GM19452 (cell line): ENCODE measurements at regions not wholly inside any gene's neighbourhood (a gene's known extent, or its start where the extent isn't known, plus 50 kb on each side); places are given as distances from the start of the nearest gene placed in this dataset.

Source experiments
- ATAC-seq: cut with Tn5 transposase; IDR thresholded peaks from one replicate; pipeline ENCODE4 v1.9.1; 2021; ENCODE audit not compliant: unreplicated experiment

DNA sequence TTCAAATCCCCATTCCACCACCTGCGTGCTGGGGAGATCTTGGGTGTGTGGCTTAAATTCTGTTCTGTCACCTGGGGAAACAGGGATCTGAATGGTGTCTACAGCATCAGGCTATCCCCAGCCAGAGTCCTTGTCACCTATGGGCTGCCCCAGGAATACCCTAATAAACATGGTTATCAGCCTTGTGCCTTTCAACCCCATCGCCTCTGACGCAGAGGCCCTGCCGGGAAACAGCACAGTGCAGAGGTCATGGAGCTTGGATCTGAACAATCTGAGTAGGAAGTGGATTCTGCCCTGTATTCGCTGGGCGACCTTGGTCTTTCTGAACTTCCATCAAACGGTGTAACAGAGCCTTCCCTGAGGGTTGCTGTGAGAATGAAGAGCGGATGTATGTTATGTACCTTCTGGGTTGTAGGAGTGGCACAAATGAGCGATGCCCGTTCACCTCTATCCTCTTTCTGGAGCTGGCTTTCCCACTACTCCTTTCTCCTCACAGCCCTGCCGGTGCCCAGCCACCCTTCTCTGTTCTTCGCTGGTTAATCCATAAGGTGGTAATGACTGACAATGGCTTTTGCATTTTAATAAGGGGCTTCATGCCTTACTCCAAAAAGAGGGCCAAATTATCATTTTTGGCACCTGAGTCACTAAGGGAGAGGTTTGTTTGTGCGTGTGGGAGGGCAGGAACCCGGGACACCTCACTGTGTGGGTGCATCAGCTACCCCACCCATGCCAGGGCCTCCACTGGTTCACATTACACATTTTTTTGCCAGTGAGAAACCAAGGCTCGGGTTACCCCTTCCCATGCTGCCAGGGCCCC lies 256.5 kb downstream of the MYCN start:
- ATAC-seq = no peak

DNA sequence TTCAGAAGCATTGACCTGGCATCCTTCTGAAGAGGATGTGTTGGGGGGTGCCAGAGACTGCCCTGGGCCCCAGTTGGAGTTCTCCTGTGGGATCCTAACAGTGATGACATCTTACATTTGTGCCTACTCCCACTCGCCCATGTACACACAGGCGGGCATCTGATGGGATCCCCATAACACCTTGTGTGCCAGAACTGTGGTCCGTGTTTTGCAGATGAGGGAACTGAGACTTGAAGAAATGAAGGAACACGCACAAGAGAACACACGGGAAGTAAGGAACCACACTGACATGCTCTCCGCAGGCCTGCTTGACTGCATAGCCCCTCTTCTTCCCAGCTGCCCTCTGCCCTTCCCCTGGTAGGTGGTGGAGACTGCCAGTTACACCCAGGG lies 255.3 kb downstream of the MYCN start:
- no peak for ATAC-seq

DNA sequence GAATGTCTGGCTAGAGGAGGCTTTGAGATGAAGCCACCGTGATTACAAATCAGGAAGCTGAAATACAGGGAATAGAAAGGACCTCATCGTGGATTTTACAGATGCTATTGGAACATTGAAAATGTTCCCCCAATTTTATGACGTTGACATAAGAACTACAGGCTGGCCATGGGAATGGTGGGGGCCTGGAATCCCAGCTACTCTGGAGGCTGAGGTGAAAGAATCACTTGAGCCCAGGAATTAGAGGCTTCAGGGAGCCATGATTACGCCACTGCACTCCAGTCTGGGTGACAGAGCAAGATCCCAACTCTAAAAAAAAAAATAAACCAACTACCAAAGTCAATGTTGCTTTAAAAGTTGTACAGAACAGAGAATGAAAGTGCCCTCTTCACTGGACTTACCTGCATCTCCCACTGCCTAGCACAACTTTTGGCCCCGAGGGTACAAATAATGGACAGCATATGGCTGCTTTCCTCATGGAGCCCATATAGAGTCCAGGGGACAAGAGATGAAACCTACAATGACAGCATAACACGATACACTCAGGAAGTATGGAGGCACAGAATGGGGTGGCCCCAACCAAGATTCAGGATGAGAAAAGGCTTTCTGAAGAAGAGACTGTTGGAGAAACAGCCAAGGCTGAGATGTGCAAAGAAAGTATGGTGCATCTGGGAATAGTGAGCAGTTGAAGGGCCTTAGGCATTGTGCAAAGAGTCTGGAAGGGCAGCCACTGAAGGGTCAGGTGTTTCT lies 254.8 kb downstream of the MYCN start:
- ATAC-seq = no peak

DNA sequence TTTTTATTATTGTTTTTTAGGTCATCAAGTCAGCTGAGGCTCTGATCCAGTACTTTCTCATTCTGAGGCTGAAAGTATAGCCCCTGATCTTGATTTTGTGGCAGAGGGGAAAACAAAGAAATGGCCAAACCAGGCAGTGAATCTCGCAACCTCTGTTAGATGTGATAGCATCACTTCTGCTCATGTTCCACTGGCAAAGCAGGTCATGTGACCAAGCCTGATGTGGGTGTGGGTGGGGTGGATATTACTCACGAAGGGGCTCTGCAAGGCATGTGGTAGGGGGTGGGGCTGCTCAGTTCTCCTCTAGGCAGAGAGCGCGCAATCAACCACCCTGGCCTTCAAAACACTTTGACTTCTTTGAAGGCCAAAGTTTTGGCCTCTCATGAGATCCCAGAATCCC lies 254.2 kb downstream of the MYCN start:
- no peak for ATAC-seq

DNA sequence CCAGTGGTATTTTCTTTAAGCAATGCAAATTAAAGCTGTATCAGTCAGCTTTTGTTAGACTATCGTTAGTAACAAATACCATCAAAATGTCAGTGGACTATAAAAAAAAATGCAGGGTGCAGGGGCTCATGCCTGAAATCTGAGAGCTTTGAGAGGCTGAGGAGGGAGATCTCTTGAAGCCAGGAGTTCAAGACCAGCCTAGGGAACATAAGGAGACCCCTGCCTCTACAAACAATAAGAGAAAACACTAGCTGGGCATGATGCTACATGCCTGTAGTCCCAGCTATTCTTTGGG lies 253.7 kb downstream of the MYCN start:
- no peak for ATAC-seq

DNA sequence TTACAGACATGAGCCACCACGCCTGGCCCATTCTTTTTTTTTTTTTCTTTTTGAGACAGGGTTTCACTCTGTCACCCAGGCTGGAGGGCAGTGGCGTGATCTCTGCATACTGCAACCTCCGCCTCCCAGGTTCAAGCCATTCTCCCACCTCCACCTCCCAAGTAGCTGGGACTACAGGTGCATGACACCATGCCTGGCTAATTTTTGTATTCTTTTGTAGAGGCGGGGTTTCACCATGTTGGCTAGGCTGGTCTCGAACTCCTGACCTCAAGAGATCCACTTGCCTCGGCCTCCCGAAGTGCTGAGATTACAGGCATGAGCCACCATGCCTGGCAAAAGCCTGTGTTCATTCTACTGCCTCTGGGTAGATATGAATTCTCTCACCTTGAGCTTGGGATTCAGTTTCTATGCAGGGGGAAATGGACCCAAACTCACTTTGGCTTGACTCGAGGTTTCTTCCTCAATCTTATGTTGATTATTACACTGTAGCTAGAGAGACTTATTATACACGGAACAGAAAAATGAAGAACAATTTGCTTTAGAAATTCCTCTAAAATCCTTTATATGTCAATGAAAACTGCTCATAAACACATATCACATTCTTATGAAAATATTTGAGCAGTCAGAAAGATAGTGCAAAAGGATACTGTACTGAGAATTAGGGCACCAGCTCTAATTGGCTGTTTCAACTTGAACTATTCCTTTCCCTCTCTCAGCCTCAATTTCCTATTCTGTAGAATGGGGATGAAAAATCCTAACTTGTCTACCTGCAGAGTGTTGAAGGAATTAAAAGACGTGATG lies 252.3 kb downstream of the MYCN start:
- no peak for ATAC-seq

DNA sequence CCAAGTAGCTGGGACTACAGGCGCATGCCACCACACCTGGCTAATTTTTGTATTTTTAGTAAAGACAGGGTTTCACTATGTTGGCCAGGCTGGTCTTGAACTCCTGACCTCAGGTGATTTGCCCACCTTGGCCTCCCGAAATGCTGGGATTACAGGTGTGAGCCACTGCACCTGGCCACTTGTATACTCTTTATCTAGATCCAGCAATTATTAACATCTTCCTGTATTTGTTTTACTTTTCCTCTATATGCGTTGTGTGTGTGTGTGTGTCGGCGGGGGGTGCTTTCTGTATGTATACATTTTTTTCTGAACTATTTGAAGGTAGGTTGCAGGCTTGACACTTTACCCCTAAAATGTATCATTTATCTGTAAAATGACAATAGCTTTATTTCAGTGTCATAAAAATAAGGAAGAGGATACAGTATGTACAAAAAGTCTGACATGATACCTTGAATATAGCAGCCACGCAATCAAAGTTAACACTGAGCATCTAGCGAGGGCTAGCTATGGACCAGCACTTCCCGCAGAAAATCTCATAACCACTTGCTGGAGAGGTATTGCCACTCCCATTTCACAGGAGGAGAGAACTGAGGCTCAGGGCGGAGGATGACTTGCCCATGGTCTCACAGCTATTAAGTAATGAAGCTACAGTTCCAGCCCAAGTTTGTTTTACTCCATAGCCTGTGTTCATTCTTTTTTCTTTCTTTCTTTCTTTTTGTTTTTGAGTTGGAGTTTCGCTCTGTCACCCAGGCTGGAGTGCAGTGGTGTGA lies 251.3 kb downstream of the MYCN start:
- ATAC-seq = no peak

DNA sequence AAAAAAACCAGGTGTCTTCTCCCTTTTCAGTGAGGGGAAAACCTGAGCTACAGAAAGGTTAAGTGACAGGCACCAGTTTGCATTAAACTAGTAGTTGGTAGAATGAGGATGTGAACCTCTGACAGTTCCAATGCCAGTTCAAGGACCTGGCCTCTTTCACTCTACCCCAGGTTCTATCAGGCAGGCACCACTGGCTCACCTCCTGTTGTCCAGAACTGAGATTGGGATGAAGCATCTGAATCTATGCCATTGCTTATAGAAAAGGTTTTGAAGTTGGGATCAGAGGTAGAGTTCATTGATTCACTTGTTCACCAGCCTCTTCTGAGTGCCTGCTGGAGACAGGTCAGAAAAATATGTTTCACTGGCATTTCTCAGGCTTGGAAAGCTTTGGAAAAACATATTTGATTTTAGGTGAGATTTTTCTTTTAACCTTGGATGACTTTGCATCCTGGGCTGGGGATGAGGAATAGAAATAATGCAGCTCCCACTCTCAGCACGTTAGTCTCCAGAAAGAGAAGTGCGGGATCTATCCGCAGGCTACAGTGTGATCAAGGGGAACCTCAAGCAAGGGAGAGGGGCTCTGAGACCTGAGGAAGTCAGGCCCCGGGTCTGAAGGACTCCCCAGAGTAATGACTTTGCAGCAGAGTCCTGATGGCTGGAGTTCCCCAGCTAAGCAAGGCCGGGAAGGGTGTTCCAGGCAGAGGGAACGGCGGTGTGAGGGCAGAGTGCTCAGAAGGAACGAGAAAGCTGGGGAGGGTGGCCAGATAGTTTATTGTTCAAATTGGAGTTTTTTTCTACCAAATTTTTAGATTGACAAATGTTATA lies 250.3 kb downstream of the MYCN start:
- no peak for ATAC-seq

DNA sequence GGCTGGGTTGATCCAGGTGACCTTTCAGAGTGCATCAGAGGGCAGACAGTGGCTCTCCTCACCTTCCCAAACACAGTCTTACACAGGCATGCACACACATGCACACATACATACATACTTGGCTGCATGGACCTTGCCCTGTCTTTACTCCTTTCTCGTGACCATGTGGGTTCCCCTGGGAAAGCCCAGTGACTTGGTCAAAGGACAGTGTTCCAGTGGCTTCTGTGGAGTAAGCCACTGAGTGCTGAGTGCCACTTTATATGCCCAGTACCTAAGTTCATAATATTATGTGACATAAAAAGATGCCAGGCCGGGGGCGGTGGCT lies 249.4 kb downstream of the MYCN start:
- ATAC-seq = no peak

DNA sequence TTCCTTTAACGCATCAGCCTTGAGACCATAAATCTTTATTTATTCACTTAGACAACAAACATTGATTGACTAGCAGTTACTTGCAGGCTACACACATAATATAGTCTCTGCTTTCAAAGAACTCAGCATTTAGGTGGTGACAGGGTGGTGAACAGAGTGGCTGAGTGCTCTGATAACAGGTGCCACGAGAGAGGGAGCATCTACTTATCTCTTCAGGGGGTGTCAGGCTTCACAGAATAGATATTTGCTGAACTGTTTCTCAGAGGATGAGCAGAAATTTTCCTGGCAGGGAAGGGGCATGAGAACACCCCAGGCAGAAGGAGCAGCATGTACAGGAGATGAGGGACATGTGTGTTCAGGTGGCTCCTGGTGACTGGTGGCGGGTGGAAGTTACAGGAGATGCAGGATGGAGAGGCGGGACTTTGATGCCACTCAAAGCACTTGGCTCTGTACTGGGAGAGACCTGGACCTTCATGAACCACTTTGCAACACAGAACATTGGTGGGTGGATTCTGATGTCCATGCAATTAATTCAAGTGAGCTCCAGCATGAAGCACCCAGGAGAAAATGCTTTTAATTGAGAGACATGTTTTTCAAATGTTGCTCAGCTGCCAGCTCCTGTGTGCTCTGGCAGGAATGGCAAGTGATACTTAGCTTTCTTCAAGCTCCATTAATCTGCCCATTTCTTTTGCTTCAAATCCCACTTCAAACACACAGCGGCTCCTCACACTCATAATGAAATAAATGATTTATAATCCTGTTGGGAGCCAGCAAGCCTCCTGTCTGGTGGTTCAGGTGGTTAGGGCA lies 248.9 kb downstream of the MYCN start:
- no peak for ATAC-seq

DNA sequence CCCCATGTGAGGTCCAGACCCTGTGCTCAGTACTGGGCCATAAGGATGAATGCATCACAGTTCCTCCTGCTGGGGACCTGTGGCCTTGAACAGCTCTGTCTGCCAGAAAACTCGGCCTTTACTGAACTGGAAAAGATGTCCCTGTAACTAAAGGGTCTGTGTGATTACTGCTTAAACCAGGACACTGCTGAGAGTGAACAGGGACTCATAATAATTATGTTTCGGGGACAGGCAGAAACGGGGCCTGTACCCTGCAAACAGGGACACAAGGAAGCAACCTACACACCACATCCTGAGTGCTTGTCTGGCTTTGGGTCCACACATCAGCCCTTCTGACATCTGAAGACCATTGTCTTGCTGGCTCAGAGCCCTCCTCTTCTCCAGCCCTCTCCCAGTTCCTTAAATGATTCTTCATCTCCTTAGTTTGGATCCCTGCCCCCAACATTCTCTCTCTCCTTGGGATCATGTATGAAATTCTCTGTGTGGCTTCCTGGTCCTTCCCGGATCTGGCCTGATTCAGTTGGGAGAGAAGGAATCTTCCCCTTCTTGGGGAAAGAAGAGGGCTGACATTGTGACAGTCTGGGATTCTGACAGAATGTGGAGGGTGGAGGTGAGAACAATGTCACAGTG lies 248.0 kb downstream of the MYCN start:
- ATAC-seq = no peak

DNA sequence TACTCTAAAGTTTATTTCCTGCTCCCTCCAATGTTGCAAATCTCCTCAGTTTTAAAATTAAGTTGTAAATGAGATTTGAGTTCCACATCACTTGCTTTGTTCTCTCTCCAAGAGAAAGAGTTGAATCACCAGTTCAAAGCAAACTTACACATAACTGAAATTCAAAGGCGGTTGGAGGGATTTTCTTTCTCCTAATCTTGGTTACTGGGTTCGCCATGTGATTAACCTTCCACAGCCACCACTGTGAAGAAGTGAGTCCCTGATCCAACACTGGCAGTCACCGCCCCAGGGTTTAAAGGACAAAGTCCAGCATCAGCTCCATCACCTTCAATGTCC lies 247.1 kb downstream of the MYCN start:
- ATAC-seq = no peak

DNA sequence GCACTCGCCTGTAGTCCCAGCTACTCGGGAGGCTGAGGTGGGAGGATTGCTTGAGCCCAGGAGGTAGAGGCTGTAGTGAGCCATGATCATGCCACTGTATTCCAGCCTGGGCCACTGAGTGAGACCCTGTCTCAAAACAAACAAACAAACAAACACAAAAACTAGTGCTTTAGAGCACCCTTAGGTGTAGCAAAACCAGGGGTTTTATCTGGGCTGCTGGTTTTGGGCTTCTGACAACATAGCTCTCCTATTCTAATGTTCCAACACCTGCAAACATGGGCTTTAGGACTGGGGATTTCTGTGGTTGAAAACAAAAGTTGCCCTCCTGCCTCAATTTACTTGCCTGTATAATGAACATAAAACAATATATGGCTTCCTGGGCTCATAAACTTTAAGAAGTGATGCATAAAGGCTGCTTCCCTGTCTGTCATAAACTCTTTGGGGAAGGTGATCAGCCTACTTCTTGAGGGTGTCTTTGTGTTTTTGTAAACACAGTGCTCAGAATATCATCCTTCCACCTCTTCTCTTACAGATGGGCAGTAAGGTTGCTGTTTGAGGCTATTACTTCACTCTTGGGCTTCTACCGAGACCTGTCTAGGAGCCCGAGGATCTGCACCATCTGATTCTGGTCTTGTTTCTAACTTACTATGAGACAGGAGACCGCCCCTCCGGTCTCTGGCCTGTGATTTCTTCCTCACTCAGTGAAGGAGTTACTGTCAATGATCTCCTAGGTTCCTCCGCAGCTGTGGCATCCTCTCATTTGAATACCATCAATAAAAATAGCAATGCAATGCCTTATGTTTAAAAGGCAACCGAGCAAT lies 246.5 kb downstream of the MYCN start:
- ATAC-seq = no peak

DNA sequence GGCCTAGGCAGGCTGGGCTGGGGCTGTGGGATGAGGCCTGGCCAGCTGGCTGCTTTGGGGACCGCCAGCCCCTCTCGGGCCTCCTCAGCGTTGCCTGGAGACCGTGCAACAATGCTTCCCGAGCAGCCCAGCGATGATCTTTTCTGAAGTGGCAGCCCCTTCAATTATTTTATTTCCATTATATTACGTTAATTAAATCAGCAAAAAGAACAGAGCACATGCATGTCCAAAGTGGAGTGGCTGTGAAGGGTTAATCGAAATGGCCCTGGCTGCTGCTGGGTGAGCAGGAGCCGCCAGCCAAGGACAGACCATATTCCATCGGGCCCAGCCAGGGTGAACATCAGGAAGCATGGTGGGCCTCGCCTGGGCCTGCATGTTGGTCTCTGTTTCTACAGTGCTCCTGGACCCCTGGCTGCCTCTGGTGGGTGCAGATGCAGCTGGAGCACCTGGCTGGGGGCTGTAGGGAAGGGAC lies 245.5 kb downstream of the MYCN start:
- ATAC-seq = no peak

DNA sequence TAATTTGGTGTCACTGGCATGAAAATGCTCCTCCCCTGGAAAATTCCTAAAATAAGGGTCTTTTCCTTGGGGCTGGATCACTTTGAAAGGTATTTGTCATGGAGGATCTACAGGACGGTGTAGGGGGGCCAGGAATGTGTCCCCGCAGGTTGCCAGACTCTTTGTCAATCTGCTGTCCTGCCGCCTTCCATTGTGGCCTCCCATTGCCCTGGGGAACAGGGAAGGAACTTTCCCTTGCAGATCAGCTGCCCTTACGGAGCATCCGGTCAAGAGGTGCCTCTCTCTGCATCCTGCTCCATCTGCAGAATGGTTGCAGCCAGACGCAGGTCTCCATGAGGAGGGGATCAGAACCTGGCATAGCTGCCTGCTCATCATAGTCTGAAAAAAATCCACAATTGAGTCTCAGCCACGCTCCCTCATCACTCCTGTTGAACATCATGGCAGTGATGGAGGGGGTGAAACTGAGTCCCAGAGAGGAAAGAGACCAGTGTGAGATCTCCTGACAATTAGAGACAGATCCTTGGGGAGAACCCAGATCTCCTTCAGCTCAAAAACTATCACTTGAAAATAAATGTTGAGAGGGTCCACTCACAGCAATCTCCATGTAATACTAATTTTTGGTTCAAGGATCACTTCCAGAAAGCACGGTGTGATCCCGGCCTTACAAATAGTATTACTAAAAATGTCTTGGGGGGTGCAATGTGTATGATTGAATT lies 244.8 kb downstream of the MYCN start:
- no peak for ATAC-seq

DNA sequence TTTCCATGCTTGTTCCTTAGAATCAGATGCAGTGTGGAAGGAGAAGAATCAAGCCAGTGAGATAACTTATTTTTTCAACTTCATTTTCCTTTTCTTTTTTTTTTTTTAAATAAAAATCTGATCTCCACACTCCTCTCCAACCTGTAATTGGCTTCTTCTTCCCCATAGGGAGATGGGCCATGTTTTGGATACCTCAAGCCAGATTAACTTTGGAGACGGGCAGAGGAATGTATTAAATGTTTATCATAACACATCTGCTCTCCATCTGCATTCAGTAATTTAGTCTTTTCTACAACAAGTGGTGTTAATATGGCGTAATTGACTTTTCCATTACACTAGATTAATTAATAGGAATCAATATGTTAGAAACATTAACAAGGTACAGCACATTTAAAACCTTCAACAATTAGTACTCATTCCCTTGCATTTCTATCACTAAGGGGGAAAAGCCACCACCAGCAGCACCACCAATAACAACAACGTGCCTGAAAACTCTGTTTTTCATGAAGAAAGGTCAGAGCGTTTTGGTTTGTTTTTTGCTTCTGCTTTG lies 244.1 kb downstream of the MYCN start:
- ATAC-seq = no peak

DNA sequence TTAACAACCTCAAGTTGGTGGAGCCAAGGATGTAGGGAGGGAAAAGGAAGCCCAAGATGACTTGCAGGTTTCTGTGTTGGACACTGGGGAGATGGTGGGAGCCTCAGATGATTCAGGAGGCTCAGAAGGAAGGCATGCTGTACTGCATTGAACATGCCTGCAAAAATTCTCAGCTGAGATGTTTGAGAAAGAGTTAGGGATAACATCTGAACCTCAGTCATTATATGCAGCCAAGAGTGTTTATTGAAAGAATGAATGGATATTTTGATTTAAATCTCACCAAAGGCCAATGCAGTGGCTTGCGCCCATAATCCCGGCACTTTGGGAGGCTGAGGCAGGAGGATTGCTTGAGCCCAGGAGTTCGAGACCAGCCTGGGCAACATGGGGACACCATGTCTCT lies 243.0 kb downstream of the MYCN start:
- no peak for ATAC-seq
